Fibroblast of lung (primary cell): ENCODE measurements at regions not wholly inside any gene's neighbourhood (a gene's known extent, or its start where the extent isn't known, plus 50 kb on each side); places are given as distances from the start of the nearest gene placed in this dataset.

Experiments used
- EZH2 ChIP-seq: IDR thresholded peaks from 2 replicates; pipeline ENCODE4 v1.5.1; 2012; ENCODE audit warnings: low read length, control low read depth, mild to moderate bottlenecking; ENCODE audit errors: missing control alignments
- TF ChIP-seq, protein P1 (sequence below), 2 donors: IDR thresholded peaks in 1 of 2; conservative IDR thresholded peaks in 1 of 2; 1 replicate in 1 of 2; 2 replicates in 1 of 2; pipeline ENCODE4 v1.5.1; 2011 to 2012; ENCODE audit warnings: low read length in 2 of 2, control low read depth in 1 of 2, inconsistent platforms in 1 of 2, low read depth in 1 of 2, mild to moderate bottlenecking in 1 of 2

DNA sequence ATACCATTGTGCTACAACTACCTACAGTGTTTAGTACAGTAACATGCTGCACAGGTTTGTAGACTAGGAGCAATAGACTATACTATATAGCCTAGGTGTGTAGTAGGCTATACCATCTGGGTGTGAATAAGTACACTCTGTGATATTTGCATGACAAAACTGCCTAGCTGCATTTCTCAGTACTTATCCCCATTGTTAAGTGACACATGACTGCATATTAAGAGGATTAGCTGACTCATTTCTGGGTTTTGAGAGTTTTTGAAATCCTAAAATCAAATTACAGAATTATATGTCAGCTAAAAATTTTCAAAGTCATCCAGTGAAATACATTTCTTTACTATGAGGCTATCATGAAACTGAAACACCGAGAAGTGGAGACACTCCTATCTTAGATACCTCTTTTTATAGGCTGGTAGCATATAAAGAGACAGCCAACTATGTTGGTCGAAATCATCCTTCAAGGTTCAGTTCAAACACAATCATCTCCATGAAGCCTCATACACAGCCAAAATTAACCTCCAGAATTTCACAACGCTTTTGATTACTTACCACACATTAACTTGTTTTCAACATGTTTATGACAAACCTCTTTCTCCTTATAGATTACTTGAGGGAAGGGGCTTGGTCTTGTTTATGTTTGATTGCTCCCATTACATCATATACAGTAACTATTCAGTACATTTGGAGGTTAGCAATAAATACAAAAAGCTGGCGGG, 89.8 kb upstream of the ANK3 start:
- no peak for TF ChIP-seq EZH2
- TF ChIP-seq, protein P1, sequence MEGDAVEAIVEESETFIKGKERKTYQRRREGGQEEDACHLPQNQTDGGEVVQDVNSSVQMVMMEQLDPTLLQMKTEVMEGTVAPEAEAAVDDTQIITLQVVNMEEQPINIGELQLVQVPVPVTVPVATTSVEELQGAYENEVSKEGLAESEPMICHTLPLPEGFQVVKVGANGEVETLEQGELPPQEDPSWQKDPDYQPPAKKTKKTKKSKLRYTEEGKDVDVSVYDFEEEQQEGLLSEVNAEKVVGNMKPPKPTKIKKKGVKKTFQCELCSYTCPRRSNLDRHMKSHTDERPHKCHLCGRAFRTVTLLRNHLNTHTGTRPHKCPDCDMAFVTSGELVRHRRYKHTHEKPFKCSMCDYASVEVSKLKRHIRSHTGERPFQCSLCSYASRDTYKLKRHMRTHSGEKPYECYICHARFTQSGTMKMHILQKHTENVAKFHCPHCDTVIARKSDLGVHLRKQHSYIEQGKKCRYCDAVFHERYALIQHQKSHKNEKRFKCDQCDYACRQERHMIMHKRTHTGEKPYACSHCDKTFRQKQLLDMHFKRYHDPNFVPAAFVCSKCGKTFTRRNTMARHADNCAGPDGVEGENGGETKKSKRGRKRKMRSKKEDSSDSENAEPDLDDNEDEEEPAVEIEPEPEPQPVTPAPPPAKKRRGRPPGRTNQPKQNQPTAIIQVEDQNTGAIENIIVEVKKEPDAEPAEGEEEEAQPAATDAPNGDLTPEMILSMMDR (conservative IDR thresholded peaks at IDR 0.05 in 1 of 2, IDR thresholded peaks at IDR 0.05 in 1 of 2; ENCODE audit: low read depth in 1 of 2, low read length in 2 of 2) = no peak
